UCSD-AML1 (cell line): ENCODE measurements at regions not wholly inside any gene's neighbourhood (a gene's known extent, or its start where the extent isn't known, plus 50 kb on each side); places are given as distances from the start of the nearest gene placed in this dataset.

Experiments used
- DNase-seq: peaks from one replicate; lab custom pipeline; 2025; ENCODE audit not compliant: unreplicated experiment; lab: John Stamatoyannopoulos, UW

GRCh38 chr11:19661827-19662226, 50.8 kb upstream of the NAV2 start:
- DNase-seq: no peak

- DNase-seq: no peak
Observed at GRCh38 chr11:19660076-19660475, 52.6 kb upstream of the NAV2 start.

- no peak for DNase-seq
Observed at GRCh38 chr11:19659529-19659928, 53.1 kb upstream of the NAV2 start.

GRCh38 chr11:19658344-19658743, 54.3 kb upstream of the NAV2 start:
- no peak for DNase-seq

- no peak for DNase-seq
Observed at GRCh38 chr11:19656140-19656541, 56.5 kb upstream of the NAV2 start.

GRCh38 chr11:19652623-19653375, 59.8 kb upstream of the NAV2 start:
- no peak for DNase-seq

GRCh38 chr11:19651653-19652052, 61.0 kb upstream of the NAV2 start:
- DNase-seq: no peak

- DNase-seq: no peak
Observed at GRCh38 chr11:19651028-19651427, 61.6 kb upstream of the NAV2 start.

- DNase-seq: no peak
Observed at GRCh38 chr11:19650467-19650866, 62.2 kb upstream of the NAV2 start.

GRCh38 chr11:19649751-19650150, 62.9 kb upstream of the NAV2 start:
- DNase-seq: no peak

GRCh38 chr11:19648321-19648720, 64.3 kb upstream of the NAV2 start:
- DNase-seq: no peak

GRCh38 chr11:19647816-19648215, 64.8 kb upstream of the NAV2 start:
- no peak for DNase-seq

GRCh38 chr11:19646921-19647320, 65.7 kb upstream of the NAV2 start:
- DNase-seq: no peak

- no peak for DNase-seq
Observed at GRCh38 chr11:19646308-19646707, 66.3 kb upstream of the NAV2 start.

GRCh38 chr11:19644316-19644715, 68.3 kb upstream of the NAV2 start:
- DNase-seq: no peak

GRCh38 chr11:19642185-19643158, 70.2 kb upstream of the NAV2 start:
- no peak for DNase-seq

GRCh38 chr11:19639603-19640105, 73.0 kb upstream of the NAV2 start:
- DNase-seq: no peak

- no peak for DNase-seq
Observed at GRCh38 chr11:19635332-19635731, 77.3 kb upstream of the NAV2 start.

GRCh38 chr11:19633276-19633675, 79.4 kb upstream of the NAV2 start:
- DNase-seq: no peak

- no peak for DNase-seq
Observed at GRCh38 chr11:19632499-19632834, 80.2 kb upstream of the NAV2 start.

GRCh38 chr11:19631712-19632498, 80.7 kb upstream of the NAV2 start:
- DNase-seq: no peak
